KBM-7 (cell line): ENCODE measurements at regions not wholly inside any gene's neighbourhood (a gene's known extent, or its start where the extent isn't known, plus 50 kb on each side); places are given as distances from the start of the nearest gene placed in this dataset.

Source experiments
- DNase-seq: peaks from one replicate; pipeline ENCODE4 v3.0.0-alpha.2; 2015
- in situ Hi-C: fragments of 300-500 bp; cut with MboI; formaldehyde crosslinking; loops from 2 replicates; pipeline ENCODE4 v1.14.3; 2020; ENCODE audit warnings: low sequenced_read_pairs, low pct_unique_long_range_greater_than_20kb, mixed read lengths

DNA sequence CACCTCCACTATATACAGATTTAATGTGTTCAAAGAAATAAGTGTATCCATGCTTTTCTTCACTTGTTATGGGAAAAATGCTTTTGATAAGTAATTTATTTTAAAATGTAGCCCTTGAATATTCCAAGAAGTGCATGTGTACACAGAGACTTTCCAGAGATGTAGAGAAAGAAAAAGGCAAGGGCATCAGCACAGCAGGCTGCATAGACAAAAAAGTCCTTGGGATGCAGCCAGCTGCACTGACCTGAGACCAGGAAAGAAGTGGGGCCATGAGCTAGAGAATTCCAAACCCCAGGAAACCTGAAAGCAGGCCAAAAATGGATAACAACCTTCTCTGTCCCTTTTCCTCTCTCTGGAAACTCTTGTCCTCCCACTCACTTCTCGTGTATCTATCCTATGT is 51.6 kb upstream of the PRDM8 start:
- no peak for DNase-seq
- in situ Hi-C loops: no loop called here

DNA sequence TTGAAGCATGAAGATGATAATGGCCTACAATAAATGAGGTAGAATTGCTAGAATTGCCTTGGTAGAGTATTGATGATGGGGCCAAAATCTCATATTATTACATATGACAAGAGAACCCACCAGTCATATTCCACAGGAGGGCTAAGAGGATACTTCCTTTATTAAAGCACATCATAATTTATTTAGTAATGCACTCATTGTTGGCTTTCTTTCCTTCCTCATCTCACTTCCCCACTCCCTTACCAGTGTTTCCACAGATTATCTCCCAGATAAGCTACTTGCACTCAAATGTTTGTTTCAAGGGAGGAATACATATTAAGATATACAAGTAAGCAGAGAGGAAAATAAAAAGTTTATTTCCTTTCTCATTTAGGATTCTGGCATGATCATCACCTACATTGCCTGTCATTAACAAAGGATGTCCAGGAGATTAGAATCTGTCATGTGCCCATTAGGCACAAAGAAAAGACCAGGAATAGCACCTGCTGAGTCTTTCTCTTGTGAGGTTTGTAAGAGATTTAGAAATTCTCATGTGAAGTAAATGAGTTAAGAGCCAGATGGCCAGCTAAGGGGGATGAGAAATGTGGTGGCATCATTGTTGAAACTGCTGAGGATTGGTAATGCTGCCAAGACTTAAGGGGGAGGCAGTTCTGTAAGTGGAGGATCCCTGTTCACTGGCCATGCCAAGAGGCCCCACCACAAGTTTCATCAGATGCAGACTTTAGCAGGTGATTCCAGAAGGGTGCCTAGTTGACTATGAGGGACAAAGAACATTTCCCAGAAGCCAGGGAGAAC is 52.4 kb upstream of the PRDM8 start:
- DNase-seq: no peak
- in situ Hi-C loops: no loop called here

DNA sequence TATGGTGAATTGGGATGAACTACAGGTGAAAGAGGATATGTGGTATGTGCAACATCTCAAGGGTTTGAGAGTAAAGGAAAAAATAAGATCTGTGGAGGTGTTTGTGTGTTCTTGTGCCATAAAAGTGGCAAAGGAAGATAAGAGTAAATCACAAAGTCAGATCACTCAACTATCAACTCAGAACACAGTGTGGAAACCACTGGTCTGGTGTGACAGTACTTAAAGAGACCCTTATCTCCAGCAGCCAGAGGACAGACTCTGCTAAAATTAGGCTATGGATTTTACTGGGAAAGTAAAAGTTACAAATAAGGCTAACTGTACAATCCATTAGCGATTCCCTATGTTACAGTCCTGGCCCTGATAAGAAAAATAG is 54.0 kb upstream of the PRDM8 start:
- in situ Hi-C loops: no loop called here
- peak; percentile 69 for DNase-seq

DNA sequence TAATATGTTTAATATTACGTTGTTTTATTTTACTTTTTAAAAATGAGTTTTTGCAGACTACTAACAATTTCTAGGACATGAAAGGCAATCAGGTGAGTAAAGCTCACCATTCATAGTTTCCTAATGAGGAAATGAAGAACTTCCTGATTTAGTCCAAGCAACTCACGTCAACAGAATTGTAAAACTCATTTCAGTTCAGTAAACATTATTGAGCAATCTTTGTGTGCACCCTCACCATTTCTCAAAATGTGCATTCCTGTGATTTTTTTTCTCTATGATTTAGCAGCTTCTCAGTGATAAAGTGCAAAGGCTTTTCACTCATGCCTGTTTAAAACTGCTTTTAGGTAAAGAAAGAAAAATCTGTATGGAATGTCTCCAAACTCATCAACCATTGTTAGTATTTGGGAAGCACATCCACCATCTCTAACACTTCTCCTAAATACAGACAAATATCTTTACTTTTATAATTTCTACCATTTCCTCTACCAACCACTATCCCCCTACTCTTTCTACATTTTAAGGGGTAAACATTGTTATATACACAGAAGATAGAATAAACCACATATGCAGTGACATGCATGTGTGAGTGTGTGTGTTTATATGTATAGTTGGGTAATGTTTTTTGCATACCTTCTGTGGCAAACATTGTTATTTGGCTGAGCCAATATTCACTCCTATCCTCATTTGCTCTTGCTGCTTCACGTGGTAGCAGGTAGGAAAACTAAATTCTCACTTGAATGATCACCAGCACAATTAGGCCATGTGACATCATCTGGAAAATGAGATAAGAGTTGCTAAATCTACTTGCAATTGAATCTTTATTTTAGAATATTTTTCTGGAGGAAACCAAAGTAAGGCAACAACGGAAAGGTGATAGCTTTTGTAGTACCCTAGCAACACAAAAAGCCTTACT is 54.7 kb upstream of the PRDM8 start:
- peak; percentile 48 for DNase-seq
- in situ Hi-C loops: no loop called here

DNA sequence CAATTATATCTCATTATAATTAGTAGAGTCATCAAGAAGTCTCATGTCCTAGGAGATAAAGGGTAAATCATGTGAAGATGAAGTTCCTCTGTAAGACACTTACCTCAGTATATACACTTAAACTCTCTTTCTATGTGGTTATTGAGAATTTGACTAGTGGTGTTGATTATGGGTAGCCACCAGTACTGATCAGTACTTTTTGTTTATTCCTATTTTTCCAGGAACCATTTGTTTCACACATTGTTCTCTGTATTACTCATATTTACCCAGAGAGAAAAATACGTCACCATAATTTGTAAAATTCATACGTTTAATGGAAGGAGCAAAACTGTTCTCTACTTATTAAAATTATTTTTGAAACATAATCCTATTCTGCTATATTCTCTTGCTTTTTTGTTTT is 55.8 kb upstream of the PRDM8 start:
- in situ Hi-C loops: no loop called here
- DNase-seq: no peak

DNA sequence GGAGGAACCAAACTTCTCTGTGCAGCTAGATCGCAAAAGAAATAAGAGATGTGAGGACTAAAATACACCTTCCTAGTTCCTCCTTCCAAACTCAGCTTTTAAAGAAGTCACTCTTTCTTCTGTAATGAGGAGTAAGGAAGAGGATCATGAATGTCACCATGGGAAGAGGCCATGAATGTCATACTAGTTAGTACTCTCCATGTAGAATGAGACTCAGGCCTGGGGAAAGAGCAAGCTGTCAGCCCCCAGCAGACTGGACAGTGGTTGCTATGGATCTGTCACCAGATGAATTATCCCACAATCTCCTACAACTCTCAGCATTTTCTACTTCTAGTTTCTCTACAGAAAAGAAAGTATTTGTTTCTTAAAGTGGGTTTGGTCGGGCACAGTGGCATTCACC is 57.1 kb upstream of the PRDM8 start:
- no peak for DNase-seq
- in situ Hi-C loops: no loop called here

DNA sequence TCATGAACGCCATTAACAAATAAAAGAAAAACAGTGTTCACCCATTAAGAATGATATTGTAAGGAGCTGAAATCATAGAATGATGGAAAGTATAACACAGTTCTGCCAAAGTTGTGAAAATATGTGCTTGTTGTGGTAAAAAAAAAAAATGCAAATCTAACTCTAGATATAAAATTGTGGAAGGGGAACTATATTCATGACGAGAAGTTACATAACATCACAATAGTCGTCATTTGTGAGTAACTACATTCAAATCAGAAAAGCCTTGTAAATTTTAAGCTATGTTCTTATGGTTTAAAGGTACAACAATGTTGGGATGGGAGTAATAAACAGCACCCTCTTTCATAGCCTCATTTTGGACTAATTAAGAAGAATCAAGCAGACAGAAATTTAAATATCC is 57.6 kb upstream of the PRDM8 start:
- DNase-seq: no peak
- in situ Hi-C loops: no loop called here

DNA sequence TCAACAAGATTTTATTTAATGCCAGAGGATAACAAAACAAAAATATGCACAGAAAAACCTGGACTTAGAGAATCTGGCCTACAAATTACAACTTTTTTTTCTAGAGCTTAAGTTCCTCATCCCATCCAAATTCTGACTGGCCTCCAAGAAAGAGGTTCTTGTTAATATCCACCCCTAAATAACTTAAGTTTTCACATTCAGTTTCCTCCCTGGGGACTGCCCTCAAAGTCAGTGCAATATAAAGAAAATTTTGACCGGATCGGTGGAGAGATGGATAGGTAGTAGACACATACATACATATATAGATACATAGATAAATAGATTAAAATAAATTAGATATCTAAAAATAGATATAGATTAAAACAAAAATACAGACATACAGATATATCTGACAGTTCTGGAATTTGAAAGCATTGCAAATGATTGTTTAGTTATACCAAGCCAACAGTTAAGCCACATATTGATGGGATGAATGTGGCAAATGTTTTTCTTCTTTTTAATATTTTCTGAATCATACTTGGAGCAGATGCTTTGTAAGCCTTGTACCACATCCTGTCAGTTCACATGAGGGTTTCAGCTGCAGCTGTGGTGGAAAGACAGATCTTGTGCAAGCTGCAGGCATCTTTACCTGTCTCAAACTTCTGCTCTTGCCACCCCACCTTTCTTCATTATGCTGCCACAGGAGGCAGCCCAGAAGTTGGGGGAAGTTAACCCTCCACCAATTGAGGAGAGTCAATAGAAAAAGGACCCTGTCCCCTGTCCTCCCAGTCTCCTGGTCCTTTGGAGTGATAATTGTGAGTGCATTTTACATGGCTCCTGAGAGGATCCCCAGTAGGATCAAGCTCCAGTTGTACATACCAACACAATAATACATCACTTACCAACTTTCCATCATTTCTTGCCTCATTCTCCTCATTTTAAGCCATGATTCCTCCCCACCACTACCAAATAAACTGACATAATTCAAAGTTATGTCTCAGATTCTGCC is 58.5 kb upstream of the PRDM8 start:
- in situ Hi-C loops: no loop called here
- peak; percentile 39 for DNase-seq

DNA sequence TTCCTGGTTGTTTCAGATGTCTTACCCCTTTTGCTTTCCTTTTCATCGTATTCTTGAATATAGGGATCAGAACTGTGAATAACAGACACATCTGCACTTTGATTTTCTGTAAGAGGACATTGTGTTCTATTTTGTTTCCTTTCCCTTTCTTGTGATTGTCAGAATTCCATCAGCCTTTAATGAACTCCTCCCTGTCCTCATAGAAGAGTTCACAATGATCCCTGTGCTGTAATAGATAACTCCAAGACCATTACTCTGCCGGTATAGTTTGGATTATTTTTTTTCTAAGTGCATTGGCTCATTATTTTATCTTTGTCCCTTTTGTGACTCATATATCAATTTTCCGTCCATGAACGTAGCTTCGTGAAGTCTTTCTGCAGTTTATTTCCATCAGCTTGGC is 59.7 kb upstream of the PRDM8 start:
- in situ Hi-C loops: no loop called here
- DNase-seq: no peak

DNA sequence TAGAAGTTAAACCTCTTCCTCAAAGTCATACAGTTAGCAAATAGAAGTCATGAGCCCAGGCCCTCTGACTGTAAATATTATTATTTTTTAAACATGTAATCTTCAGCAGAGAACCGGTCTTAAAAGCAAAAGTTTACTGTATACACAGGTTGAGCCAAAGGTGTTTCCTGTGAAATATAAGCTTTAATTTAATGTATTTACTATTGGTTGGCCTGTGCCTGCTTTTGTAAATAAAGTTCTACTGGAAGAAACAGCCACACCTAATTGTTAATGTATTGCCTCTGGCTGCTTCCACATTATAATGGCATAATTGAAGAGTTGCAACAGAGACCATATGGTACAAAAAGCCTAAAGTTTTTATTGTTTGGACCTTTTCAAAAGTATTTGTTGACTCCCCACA is 61.0 kb upstream of the PRDM8 start:
- no peak for DNase-seq
- in situ Hi-C loops: no loop called here

DNA sequence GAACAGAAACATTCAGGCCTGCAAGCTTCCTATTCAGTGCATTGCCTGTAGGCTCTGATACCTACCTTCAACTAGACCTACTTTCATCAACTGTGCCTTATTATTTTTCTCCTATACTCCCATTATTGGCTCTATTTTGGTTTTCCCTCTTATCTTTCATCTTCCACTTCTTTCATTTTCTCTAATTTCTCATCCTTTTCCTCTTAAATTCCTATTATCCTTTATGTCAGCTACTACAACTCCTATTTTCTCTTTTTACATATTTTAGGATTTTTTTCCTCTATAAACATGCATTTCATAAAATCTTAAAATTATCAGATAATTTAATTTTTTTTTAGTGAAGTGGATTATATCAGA is 61.6 kb upstream of the PRDM8 start:
- in situ Hi-C loops: no loop called here
- DNase-seq: no peak

DNA sequence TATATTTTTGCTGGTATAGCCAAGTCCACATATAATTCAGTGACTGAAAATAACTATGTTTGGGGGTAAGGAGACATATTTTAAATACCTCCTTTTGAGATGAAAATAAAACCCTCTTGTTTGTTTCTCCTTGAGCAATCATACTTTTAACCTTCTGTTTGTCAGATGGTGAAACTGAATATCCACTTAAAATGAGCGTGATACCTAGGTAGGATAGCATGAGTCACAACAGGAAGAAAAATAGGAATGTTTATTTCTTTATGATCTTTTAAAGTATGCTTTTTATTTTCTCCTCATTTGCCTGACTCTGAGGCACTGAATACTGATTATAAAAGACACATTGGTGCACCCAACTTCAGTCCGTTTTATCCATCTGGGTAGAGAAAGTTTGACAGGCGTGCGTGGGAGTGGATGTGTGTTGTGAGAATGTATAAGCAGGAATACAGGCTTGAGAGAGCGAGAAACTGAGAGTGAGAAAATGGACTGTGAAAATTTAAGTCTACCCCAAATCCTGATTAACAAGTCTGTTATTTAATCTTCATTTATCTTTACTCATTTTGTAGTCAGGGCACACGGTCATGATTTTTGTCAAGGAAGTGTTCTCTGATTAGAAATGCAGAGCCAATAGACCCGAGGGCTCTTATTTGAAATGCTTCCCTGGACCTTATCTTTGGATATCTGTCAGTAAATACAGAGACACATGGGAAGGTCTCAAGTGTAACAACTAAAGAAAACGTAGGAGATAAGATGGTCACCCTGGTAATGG is 62.1 kb upstream of the ANTXR2 start:
- in situ Hi-C loops: no loop called here
- no peak for DNase-seq

DNA sequence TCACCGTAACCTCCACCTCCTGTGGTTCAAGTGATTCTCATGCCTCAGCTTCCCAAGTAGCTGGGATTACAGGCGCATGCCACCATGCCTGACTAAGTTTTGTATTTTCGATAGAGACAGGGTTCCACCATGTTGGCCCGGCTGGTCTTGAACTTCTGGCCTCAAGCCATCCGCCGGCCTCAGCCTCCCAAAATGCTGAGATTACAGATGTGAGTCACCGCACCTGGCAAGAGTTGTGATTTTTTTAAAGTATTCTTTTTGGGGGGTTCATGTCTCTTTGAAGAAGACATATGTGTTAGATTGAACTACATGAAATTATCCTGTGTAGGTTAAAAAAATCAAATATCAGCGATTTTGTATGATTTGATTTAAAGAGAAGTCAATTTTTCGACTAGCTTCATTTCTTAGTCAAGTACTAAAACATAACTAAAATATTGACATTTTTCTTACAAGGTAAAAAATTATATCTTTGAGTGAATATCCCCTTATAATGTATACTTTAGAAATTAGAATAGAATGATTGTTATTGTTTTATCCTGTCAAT is 60.3 kb upstream of the ANTXR2 start:
- DNase-seq: no peak
- in situ Hi-C loops: no loop called here

DNA sequence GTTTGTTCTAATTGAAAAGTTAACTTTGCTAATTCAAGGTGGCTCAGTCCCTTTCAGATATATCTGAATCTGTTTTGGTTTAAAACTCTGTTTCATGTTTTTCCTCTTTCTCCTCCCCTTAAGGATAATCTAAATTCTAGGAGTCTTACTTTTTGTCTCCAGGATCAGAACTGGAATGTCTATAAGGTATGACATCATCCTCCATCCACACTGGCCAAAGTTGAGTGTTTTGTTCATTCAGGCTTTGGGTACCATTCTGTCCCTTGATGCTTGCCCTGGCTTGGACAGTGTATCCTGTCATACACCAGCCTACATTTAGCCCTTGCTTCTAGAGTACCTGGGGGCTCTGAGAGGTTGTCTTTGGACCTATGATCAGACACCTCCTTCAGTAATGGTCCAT is 56.8 kb upstream of the ANTXR2 start:
- in situ Hi-C loops: no loop called here
- DNase-seq: no peak

DNA sequence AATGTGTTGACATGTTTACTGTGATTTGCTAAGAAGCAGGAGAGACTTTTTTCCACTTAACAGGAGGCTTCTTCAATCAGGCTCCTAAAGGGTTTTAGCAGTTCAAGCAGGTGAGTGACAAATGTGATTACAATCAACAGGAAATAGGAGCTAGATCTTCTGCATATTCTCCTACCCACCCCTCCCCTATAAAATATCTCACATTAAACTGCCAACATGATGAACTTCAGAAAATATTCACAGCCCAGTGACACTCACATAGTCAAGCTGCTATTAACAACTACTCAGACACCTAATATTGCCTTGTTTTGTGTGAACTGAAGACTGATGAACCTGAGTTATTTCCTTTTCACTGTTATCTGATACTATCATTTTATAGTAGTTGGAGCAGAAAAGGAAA is 55.9 kb upstream of the ANTXR2 start:
- in situ Hi-C loops: no loop called here

DNA sequence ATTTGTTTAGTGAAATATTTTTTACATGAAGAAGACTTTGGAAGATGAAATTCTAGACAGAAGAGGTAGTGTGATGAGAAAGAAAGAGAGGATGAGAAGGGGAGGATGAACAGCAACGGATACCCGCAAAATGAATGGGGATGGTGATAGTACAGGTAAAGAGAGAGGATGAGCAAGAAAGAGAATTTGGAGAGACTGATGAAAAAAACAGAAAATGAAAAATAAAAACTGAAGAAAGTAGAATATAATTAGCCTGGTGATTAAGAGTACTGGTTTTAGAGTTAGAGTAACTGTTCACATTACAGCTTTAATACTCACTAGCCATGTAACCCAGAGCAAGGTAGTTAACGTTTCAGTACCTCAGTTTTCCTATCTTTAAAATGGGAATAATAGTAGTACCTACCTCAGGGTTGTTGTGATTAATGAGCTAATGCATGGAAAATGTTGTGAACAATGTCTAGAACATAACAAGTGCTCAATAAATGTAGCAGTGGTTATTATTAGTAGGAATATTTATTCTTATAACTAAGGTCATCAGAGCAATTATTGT is 54.9 kb upstream of the ANTXR2 start:
- no peak for DNase-seq
- in situ Hi-C loops: no loop called here

More for the DNA sequence above, 55.9 kb upstream of the ANTXR2 start:
- DNase-seq: no peak

DNA sequence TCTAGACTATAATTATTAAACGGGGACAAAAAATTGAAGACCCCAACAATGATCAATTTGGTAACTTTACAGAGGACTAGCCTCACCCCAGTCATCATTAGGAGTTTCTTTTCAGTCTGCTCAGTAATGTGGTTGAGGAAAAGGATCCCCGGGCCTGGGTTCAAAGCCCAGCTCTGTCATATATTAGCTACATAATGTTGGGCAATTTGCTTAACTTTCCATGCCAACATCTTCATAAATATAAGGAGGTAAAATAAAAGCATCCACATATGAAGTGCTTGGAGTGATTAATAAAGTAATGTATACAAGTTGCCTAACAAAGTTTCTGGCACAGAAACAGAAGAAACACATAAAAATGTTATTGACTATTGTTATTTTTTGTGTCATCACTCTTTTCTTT is 53.4 kb upstream of the ANTXR2 start:
- in situ Hi-C loops: no loop called here

More for the DNA sequence above, 53.4 kb upstream of the ANTXR2 start:
- no peak for DNase-seq
